Posterior cingulate gyrus (tissue), 11 donors: ENCODE measurements at regions not wholly inside any gene's neighbourhood (a gene's known extent, or its start where the extent isn't known, plus 50 kb on each side); places are given as distances from the start of the nearest gene placed in this dataset.

ENCODE experiments used
- DNase-seq, 10 donors: peaks; one replicate each; pipeline versions ENCODE4 v3.0.0 to v3.0.0-alpha.2; 2020 to 2021; ENCODE audit warnings: mixed read lengths in 3 of 10
- intact Hi-C: fragments of 100-400 bp; cut with DNase I; formaldehyde crosslinking; loops from one replicate; pipeline ENCODE4 v1.15.1; 2023

DNA sequence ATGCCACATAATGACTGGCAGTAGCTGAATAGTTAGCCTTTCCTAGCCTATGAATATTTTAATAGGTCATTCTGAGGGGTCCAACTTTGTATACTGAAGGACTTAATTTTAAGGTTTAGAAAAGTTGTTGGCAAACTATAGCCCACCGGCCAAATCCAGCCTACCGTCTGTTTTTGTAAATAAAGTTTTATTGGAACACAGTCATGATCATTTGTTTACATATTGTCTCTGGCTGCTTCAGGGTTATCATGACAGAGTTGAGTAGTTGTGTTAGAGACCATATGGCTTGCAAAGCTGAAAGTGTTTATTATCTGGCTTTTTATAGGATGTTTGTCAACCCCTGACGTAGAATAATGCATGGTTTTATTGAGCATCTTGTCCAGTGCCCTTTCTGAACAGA is 73.4 kb downstream of the NTMT2 start:
- no peak for DNase-seq
- intact Hi-C loops = no loop called here

- intact Hi-C loops = no loop called here
Measured at GRCh38 chr1:170221031-170221430, 75.3 kb downstream of the NTMT2 start.

GRCh38 chr1:170221495-170221894 is 75.7 kb downstream of the NTMT2 start:
- DNase-seq = no peak
- intact Hi-C loops = no loop called here

More at GRCh38 chr1:170221031-170221430, 75.3 kb downstream of the NTMT2 start:
- no peak for DNase-seq

DNA sequence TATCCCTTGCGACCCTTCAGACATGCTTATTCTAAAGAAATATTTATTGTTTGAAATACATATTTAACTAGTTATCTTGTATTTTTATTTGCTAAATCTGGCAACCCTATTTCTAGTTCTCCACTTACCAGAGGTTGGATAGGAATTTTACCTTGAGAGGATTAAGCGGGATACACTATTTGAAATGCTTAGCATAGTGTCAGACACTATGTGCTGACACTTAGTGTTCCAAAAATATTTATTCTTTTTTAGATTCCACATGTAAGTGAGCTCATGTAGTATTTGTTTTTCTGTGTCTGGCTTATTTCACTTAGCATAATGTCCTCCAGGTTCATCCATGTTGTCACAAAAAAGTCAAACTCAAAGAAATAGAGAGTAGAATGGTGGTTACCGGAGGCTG is 78.7 kb downstream of the NTMT2 start:
- DNase-seq = no peak
- intact Hi-C loops = no loop called here

- intact Hi-C loops = no loop called here
Measured at GRCh38 chr1:170225781-170226530, 80.2 kb downstream of the NTMT2 start.

DNA sequence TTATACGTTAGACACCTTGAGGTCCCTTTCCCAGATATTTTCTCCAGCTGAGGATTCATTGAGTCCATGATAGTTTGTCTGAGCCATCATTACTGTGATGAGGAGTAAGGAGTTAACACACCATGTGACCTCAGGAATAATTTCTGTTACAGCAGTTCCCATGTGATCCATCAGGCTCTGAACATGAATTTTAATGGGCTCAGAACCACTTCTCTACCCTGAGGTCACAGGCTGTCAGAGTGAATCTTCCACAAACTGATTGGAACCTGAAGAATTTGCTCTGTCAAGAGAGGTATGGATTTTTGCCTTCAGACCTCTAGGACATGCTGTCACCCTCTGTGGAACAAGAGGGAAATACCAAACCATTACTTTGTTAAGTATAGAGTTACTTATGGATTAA is 81.0 kb downstream of the NTMT2 start:
- DNase-seq = no peak
- intact Hi-C loops = no loop called here

More at GRCh38 chr1:170225781-170226530, 80.2 kb downstream of the NTMT2 start:
- DNase-seq = no peak

GRCh38 chr1:170230323-170230722 is 84.6 kb downstream of the NTMT2 start:
- DNase-seq = no peak
- intact Hi-C loops = no loop called here

- intact Hi-C loops = no loop called here
- no peak for DNase-seq
Measured at GRCh38 chr1:170231662-170232061, 85.9 kb downstream of the NTMT2 start.

GRCh38 chr1:170238704-170239391 is 93.1 kb downstream of the NTMT2 start:
- intact Hi-C loops = no loop called here
- DNase-seq = no peak

DNA sequence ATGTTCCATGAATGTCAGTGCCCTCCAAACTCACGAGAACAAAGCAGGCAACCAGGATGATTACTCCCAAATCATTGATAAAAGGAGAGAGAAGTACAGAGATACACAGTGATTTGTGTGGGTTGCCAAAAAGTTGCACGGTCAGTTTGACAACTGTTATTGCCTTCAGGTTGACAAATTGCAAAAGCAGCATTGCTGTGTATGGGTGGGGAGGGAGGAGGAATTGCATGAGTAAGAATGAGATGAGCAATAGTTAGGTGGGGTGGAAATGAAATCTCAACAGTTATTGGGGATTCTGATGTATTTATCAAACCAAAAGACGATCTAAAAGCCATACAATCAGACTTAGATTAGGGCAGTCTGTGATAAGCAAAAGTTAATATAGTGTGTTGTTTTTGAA is 93.7 kb downstream of the NTMT2 start:
- DNase-seq = no peak
- intact Hi-C loops = no loop called here

- intact Hi-C loops = no loop called here
- no peak for DNase-seq
Measured at GRCh38 chr1:170240409-170240808, 94.7 kb downstream of the NTMT2 start.

- DNase-seq = no peak
- intact Hi-C loops = no loop called here
Measured at GRCh38 chr1:170241266-170241851, 95.6 kb downstream of the NTMT2 start.

DNA sequence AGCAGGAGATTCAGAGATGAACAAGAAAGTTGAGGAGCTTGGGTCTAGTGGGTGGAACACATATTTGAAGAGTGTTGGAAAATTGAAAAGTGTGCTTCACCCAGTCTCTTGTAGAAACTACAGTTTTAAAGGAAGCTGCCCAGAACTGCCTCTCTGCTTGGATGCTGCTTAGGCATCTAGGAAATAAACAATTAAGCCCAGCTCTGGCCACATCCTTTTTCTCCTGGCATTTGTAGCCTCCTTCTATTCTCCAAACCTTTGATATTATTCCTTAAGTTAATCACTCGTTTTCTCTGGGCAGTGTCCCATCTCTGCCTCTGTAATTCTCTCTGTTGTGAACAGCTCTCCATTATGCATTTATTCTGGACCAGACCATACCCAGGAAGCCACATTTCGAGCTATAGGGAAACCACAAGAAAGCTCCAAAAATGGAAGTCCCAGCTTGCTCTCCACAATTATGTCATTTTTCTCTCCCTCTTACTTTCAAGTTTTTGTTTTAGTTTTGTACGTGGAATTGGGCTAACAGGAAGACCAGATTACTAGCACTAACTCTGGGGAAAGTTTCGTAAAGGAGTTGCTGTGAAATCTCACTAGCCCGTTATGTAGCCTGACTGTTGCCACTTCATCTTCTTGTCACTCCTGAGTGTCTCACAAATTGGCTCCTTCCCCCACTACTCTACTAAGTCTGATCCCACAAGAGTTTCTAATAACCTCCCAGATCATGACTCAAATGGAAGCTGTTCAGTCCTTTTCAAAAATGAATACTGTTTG is 102.2 kb downstream of the NTMT2 start:
- DNase-seq = no peak
- intact Hi-C loops = no loop called here

GRCh38 chr1:170250531-170251276 is 104.9 kb downstream of the NTMT2 start:
- intact Hi-C loops = no loop called here
- peak in 2 of 10 donors; percentile 76 to 81 for DNase-seq

- intact Hi-C loops = no loop called here
Measured at GRCh38 chr1:170252851-170253579, 107.3 kb downstream of the NTMT2 start.

DNA sequence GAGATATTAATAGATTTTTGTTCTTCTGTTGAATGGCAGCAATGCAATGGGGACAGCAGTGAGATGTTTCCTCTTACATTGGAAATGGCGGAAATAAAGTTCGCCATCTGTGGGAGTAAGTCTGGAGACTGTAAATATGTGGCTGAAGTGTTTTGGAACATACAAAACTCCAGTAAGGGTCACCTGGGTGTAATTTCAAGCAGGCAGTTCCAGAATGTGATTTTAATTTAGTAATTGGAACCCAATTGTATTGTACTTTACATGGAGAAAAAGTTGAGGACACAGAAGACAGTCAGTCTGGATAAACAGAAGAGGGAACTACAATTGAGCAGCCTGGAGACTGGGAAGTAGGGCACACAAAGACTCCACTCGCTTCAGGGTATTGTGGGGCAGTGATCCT is 108.6 kb downstream of the NTMT2 start:
- no peak for DNase-seq
- intact Hi-C loops = no loop called here

More at GRCh38 chr1:170252851-170253579, 107.3 kb downstream of the NTMT2 start:
- no peak for DNase-seq

- intact Hi-C loops = no loop called here
- no peak for DNase-seq
Measured at GRCh38 chr1:170261669-170262068, 115.9 kb downstream of the NTMT2 start.

DNA sequence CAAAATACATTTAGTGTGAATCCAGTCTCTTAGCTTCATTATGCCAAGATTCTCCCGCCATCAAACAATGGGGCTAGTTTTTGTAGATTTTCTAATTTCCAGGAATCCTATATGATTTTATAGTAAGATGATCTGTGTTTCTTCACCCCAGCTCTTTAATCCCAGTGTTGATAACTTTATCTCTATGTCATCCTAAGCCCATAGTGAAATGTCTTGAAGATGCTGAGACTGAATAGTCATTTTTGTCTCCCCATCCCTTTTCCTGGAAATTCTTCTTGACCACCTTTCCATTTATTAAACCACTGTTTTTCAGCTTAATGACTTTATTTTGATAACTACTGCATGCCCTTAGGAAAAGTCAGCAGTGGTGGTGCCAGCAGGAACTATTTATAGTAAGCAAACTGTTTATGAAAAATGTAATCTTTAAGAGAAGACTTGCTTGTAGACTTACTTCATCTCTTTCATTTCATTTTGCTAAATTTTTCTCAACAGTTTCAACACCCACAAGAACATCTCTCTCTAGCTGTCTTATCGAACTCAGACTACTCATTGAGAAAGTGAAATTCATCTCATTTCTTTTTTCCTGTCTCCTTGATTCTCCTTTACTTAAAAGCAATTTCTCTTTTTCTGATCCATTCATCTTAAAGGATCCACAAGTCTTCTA is 116.6 kb downstream of the NTMT2 start:
- no peak for DNase-seq
- intact Hi-C loops = no loop called here

GRCh38 chr1:170265234-170265633 is 119.5 kb downstream of the NTMT2 start:
- no peak for DNase-seq
- intact Hi-C loops = no loop called here
